ENCODE measurements at regions not wholly inside any gene's neighbourhood (a gene's known extent, or its start where the extent isn't known, plus 50 kb on each side); places are given as distances from the start of the nearest gene placed in this dataset.

DNA sequence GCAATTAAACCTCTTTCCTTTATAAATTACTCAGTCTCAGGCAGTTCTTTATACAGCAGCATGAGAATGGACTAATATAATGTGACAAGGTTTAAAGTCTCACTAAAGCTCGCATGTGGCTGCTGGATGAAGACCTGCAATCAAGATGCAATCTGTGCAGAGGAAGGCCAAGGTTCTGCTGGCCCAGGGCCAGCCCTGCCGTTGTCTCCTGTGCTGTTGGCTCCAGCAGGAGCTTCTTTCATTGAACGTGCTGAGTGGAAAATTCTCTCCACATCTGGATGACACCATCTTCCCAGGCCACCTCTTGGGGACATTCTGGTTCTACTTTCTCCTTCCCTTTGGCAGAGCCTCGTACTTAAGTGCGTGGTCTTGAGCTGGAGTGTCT lies 742.2 kb downstream of the VRK1 start:
- no peak for FAIRE-seq

DNA sequence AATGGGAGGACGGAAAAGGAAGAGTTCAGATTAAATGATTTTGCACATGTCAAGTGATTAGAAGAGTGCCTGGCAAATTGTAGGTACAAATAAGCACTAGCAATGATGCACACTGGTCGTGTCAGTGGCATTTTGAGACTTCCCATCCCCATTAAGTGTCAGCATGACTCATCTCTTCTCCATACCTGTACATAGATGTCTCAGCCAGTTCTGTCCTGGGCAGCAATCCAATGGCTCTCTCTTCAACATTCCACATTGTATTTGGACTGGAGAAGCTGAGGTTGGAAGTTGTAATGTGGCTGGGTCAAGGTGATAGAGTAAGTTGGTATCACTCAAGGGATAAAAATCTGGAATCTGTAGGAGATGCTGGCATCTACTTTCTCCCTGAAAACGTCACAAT lies 742.7 kb downstream of the VRK1 start:
- Histone ChIP-seq H3K4me3 (ENCODE audit: low read length in 3 of 3) (no peak overlapping the region), H3K27me3 (ENCODE audit: control insufficient read depth, insufficient read depth, low read length) (no peaks in the 10 kb centered on the region), H3K4me1 (ENCODE audit: control insufficient read depth in 2 of 3, insufficient read depth in 2 of 3, low read depth in 1 of 3, low read length in 3 of 3) (no peaks in the 10 kb centered on the region), H3K9ac (ENCODE audit: low read length in 3 of 3) (no peak overlapping the region), H3K36me3 (ENCODE audit: control insufficient read depth in 2 of 3, insufficient read depth in 3 of 3, low read length in 3 of 3) (no peaks in the 10 kb centered on the region), H3K9me3 (ENCODE audit: control insufficient read depth in 2 of 3, insufficient read depth in 1 of 3, low read length in 3 of 3) (no peaks in the 10 kb centered on the region), H3K27ac (ENCODE audit: low read depth in 2 of 2, low read length in 2 of 2) (no peak overlapping the region)
- TF ChIP-seq, protein P1, sequence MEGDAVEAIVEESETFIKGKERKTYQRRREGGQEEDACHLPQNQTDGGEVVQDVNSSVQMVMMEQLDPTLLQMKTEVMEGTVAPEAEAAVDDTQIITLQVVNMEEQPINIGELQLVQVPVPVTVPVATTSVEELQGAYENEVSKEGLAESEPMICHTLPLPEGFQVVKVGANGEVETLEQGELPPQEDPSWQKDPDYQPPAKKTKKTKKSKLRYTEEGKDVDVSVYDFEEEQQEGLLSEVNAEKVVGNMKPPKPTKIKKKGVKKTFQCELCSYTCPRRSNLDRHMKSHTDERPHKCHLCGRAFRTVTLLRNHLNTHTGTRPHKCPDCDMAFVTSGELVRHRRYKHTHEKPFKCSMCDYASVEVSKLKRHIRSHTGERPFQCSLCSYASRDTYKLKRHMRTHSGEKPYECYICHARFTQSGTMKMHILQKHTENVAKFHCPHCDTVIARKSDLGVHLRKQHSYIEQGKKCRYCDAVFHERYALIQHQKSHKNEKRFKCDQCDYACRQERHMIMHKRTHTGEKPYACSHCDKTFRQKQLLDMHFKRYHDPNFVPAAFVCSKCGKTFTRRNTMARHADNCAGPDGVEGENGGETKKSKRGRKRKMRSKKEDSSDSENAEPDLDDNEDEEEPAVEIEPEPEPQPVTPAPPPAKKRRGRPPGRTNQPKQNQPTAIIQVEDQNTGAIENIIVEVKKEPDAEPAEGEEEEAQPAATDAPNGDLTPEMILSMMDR (IDR thresholded peaks at IDR 0.05; ENCODE audit: borderline replicate concordance, extremely low read depth, insufficient read depth) = no peak
- DNase-seq (no peak), FAIRE-seq (no peak)
- intact Hi-C loops (cut with DNase I) = no loop called here

More for the DNA sequence above, 742.2 kb downstream of the VRK1 start:
- TF ChIP-seq, protein P1 (IDR thresholded peaks at IDR 0.05; ENCODE audit: borderline replicate concordance, extremely low read depth, insufficient read depth) = no peak
- no peaks in the 10 kb centered on the region for H3K27me3 ChIP-seq (ENCODE audit: control insufficient read depth, insufficient read depth, low read length)
- no peak overlapping the region for H3K4me3 ChIP-seq (ENCODE audit: low read length in 3 of 3)
- DNase-seq = no peak
- H3K4me1 ChIP-seq (ENCODE audit: control insufficient read depth in 2 of 3, insufficient read depth in 2 of 3, low read depth in 1 of 3, low read length in 3 of 3) = no peaks in the 10 kb centered on the region
- no peak overlapping the region for H3K9ac ChIP-seq (ENCODE audit: low read length in 3 of 3)
- no peak overlapping the region for H3K27ac ChIP-seq (ENCODE audit: low read depth in 2 of 2, low read length in 2 of 2)
- H3K36me3 ChIP-seq (ENCODE audit: control insufficient read depth in 2 of 3, insufficient read depth in 3 of 3, low read length in 3 of 3) = no peaks in the 10 kb centered on the region
- intact Hi-C loops (cut with DNase I) = no loop called here
- no peaks in the 10 kb centered on the region for H3K9me3 ChIP-seq (ENCODE audit: control insufficient read depth in 2 of 3, insufficient read depth in 1 of 3, low read length in 3 of 3)

DNA sequence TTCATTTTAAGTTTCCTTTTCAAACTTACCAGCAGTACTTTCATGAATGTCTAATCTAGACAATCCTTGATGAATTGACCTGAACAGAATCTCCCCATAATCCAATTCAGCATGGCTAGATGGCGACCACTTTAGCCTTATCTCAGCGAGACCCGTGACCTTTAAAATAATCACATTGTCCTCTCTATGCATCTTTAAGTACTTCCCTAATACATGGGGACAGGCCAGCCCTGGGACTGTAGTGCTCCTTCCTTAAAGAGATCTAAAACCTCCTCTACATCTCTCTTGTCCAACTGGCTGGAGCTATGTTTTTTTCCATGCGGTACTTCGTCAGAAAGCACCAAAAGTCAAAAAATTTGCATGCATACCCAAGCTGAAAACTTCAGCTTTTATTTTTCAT lies 746.0 kb downstream of the VRK1 start:
- Histone ChIP-seq H3K4me3 (ENCODE audit: low read length in 3 of 3) (no peak overlapping the region), H3K36me3 (ENCODE audit: control insufficient read depth in 2 of 3, insufficient read depth in 3 of 3, low read length in 3 of 3) (no peaks in the 10 kb centered on the region), H3K4me1 (ENCODE audit: control insufficient read depth in 2 of 3, insufficient read depth in 2 of 3, low read depth in 1 of 3, low read length in 3 of 3) (no peaks in the 10 kb centered on the region), H3K9me3 (ENCODE audit: control insufficient read depth in 2 of 3, insufficient read depth in 1 of 3, low read length in 3 of 3) (no peaks in the 10 kb centered on the region), H3K9ac (ENCODE audit: low read length in 3 of 3) (no peak overlapping the region), H3K27ac (ENCODE audit: low read depth in 2 of 2, low read length in 2 of 2) (no peak overlapping the region), H3K27me3 (ENCODE audit: control insufficient read depth, insufficient read depth, low read length) (no peaks in the 10 kb centered on the region)
- FAIRE-seq = no peak
- intact Hi-C loops (cut with DNase I) = no loop called here
- no peak for DNase-seq
- TF ChIP-seq, protein P1 (IDR thresholded peaks at IDR 0.05; ENCODE audit: borderline replicate concordance, extremely low read depth, insufficient read depth) = no peak

DNA sequence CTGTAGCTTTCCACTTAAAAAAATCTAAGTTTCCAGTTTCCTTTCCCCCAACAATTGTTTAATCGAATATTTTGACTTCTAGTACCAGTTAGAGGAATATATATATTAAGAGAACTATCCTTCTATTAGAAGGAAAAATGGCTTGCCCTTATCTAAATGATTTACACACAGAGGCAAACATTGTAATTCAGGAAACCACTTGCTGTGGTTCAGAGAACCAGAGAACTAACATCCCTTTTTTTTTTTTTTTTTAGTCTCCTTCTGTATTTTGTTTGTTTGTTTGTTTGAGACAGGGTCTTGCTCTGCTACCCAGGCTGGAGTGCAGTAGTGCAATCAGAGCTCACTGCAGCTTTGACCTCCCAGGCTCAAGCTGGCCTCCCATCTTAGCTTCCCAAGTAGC lies 746.6 kb downstream of the VRK1 start:
- H3K27me3 ChIP-seq (ENCODE audit: control insufficient read depth, insufficient read depth, low read length) = no peaks in the 10 kb centered on the region
- no peaks in the 10 kb centered on the region for H3K36me3 ChIP-seq (ENCODE audit: control insufficient read depth in 2 of 3, insufficient read depth in 3 of 3, low read length in 3 of 3)
- TF ChIP-seq, protein P1 (IDR thresholded peaks at IDR 0.05; ENCODE audit: borderline replicate concordance, extremely low read depth, insufficient read depth) = no peak
- H3K4me1 ChIP-seq (ENCODE audit: control insufficient read depth in 2 of 3, insufficient read depth in 2 of 3, low read depth in 1 of 3, low read length in 3 of 3) = no peaks in the 10 kb centered on the region
- no peak for FAIRE-seq
- intact Hi-C loops (cut with DNase I) = no loop called here
- H3K9me3 ChIP-seq (ENCODE audit: control insufficient read depth in 2 of 3, insufficient read depth in 1 of 3, low read length in 3 of 3) = no peaks in the 10 kb centered on the region
- no peak for DNase-seq
- no peak overlapping the region for H3K4me3 ChIP-seq (ENCODE audit: low read length in 3 of 3)
- no peak overlapping the region for H3K9ac ChIP-seq (ENCODE audit: low read length in 3 of 3)
- H3K27ac ChIP-seq (ENCODE audit: low read depth in 2 of 2, low read length in 2 of 2) = no peak overlapping the region

Data from kidney (tissue), 13 donors.